EL (cell line): ENCODE measurements at regions not wholly inside any gene's neighbourhood (a gene's known extent, or its start where the extent isn't known, plus 50 kb on each side); places are given as distances from the start of the nearest gene placed in this dataset.
A peak's percentile ranks its signal among the peaks of the same experiment; 100 is the strongest.
"Not testable (repeated sequence)": the region's sequence is repeated elsewhere in the genome, so short reads cannot be mapped to it uniquely, and the experiment has no call there.

Experiments
- DNase-seq: peaks from one replicate; pipeline ENCODE4 v3.0.0-alpha.2; 2016

GRCh38 chr4:174400603-174401302, 117.0 kb downstream of the CEP44 start:
- DNase-seq = not testable (repeated sequence)

GRCh38 chr4:174398728-174399127, 115.0 kb downstream of the CEP44 start:
- DNase-seq = peak; percentile 24

- no peak for DNase-seq
These were observed 113.8 kb downstream of the CEP44 start for GRCh38 chr4:174397366-174398155.

- no peak for DNase-seq
These were observed 112.9 kb downstream of the CEP44 start for GRCh38 chr4:174396599-174397110.

- peak; percentile 1 for DNase-seq
These were observed 111.2 kb downstream of the CEP44 start for GRCh38 chr4:174394915-174395314.

- no peak for DNase-seq
These were observed 105.7 kb downstream of the CEP44 start for GRCh38 chr4:174389439-174389838.

GRCh38 chr4:174388461-174389145, 104.9 kb downstream of the CEP44 start:
- DNase-seq = no peak

GRCh38 chr4:174387721-174388120, 104.0 kb downstream of the CEP44 start:
- no peak for DNase-seq

- DNase-seq = no peak
These were observed 103.4 kb downstream of the CEP44 start for GRCh38 chr4:174387143-174387542.

- DNase-seq = no peak
These were observed 100.1 kb downstream of the CEP44 start for GRCh38 chr4:174383783-174384182.

GRCh38 chr4:174382938-174383605, 99.4 kb downstream of the CEP44 start:
- DNase-seq = not testable (repeated sequence)
